Testis (tissue), 2 donors: ENCODE measurements at regions not wholly inside any gene's neighbourhood (a gene's known extent, or its start where the extent isn't known, plus 50 kb on each side); places are given as distances from the start of the nearest gene placed in this dataset.

Experiments
- POLR2A ChIP-seq: fragments of 450-650 bp; IDR thresholded peaks from one replicate; pipeline ENCODE4 v1.6.1; 2017; ENCODE audit warnings: antibody characterized with exemption, mild to moderate bottlenecking, moderate library complexity
- TF ChIP-seq, protein P1 (sequence below), 3 experiments: fragments of 450-650 bp in 2 of 3; fragments of 200-600 bp in 1 of 3; sonication (generic) in 1 of 3; IDR thresholded peaks; one replicate each; pipeline ENCODE4 v1.5.1; 2016 to 2019; ENCODE audit warnings: antibody characterized with exemption in 3 of 3, mild to moderate bottlenecking in 2 of 3, moderate library complexity in 1 of 3

DNA sequence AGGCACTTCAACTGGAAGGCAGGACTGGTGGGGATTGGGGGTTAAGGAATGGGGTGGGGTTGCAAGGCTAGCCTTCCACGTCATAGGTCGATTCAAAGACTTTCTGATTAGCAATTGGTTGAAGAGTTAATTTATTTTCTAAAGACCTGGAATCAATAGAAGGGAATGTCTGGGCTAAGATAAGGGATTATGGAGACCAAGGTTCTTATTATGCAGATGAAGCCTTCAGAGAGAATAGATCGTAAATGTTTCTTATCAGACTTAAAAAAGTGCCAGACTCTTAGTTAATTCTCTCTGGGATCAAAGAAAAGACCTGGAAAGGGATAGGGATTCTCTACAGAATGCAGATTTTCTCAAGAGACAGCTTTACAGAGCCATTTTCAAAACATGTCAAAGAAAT lies 368.0 kb upstream of the DLGAP1 start:
- TF ChIP-seq, protein P1, sequence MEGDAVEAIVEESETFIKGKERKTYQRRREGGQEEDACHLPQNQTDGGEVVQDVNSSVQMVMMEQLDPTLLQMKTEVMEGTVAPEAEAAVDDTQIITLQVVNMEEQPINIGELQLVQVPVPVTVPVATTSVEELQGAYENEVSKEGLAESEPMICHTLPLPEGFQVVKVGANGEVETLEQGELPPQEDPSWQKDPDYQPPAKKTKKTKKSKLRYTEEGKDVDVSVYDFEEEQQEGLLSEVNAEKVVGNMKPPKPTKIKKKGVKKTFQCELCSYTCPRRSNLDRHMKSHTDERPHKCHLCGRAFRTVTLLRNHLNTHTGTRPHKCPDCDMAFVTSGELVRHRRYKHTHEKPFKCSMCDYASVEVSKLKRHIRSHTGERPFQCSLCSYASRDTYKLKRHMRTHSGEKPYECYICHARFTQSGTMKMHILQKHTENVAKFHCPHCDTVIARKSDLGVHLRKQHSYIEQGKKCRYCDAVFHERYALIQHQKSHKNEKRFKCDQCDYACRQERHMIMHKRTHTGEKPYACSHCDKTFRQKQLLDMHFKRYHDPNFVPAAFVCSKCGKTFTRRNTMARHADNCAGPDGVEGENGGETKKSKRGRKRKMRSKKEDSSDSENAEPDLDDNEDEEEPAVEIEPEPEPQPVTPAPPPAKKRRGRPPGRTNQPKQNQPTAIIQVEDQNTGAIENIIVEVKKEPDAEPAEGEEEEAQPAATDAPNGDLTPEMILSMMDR (IDR thresholded peaks at IDR 0.05), result no peak
- TF ChIP-seq POLR2A, result no peak
